ENCODE measurements at regions not wholly inside any gene's neighbourhood (a gene's known extent, or its start where the extent isn't known, plus 50 kb on each side); places are given as distances from the start of the nearest gene placed in this dataset.

DNA sequence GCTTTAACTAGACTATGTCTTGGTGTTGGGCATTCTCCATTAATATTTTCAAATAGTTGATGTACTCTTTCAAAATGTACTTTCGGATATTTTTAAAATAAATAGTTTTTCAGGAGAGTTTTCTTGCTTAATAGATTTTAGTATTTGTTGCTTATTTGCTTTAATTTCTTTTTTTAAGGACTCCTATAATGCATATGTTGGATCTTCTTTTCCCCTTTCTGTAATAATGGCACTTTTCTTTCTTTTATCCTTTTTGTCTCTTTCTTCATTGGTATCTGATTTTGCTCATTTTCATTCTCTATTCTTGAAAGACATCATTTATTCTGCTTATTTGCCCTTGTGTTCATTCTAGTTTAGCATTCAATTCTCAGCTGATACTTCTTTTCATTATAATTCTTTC, 791.6 kb downstream of the GALR1 start:
- H3K27ac Mint-ChIP-seq, result no peak overlapping the region
- TF ChIP-seq, protein P1, sequence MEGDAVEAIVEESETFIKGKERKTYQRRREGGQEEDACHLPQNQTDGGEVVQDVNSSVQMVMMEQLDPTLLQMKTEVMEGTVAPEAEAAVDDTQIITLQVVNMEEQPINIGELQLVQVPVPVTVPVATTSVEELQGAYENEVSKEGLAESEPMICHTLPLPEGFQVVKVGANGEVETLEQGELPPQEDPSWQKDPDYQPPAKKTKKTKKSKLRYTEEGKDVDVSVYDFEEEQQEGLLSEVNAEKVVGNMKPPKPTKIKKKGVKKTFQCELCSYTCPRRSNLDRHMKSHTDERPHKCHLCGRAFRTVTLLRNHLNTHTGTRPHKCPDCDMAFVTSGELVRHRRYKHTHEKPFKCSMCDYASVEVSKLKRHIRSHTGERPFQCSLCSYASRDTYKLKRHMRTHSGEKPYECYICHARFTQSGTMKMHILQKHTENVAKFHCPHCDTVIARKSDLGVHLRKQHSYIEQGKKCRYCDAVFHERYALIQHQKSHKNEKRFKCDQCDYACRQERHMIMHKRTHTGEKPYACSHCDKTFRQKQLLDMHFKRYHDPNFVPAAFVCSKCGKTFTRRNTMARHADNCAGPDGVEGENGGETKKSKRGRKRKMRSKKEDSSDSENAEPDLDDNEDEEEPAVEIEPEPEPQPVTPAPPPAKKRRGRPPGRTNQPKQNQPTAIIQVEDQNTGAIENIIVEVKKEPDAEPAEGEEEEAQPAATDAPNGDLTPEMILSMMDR (IDR thresholded peaks at IDR 0.05), result no peak
- H3K4me1 Mint-ChIP-seq, result no peaks in the 10 kb centered on the region
- H3K4me3 Mint-ChIP-seq, result no peak overlapping the region
- H3K9me3 Mint-ChIP-seq, result peaks cover 43% of the 10 kb centered on the region
- no peaks in the 10 kb centered on the region for H3K36me3 Mint-ChIP-seq (ENCODE audit: low read depth)
- no peak for DNase-seq
- peaks cover 5% of the 10 kb centered on the region for H3K27me3 Mint-ChIP-seq (ENCODE audit: low read depth, poor library complexity)

DNA sequence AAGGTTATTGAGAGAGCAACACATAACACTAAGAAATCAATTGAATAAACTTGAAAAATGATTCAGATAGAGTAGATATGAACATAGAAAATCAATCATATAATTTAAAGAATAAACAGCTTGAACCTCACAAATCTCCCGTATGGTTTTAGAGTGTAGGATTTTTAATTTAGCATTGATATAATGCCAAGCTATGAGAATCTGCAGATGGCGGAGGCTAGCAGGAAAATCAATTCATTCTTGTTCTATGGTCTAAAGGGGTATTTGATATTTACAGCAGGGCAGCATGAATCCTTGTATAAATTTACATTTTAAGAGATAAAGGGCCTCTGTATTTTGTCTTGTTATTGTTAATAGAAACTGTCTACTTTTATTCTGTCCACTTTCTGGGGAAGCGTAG, 797.0 kb downstream of the GALR1 start:
- Mint-ChIP-seq H3K27me3 (ENCODE audit: low read depth, poor library complexity) (peaks cover 14% of the 10 kb centered on the region), H3K9me3 (peaks cover 13% of the 10 kb centered on the region), H3K4me3 (no peak overlapping the region), H3K4me1 (no peaks in the 10 kb centered on the region), H3K27ac (no peak overlapping the region), H3K36me3 (ENCODE audit: low read depth) (no peaks in the 10 kb centered on the region)
- DNase-seq, result no peak
- TF ChIP-seq, protein P1 (IDR thresholded peaks at IDR 0.05), result no peak

DNA sequence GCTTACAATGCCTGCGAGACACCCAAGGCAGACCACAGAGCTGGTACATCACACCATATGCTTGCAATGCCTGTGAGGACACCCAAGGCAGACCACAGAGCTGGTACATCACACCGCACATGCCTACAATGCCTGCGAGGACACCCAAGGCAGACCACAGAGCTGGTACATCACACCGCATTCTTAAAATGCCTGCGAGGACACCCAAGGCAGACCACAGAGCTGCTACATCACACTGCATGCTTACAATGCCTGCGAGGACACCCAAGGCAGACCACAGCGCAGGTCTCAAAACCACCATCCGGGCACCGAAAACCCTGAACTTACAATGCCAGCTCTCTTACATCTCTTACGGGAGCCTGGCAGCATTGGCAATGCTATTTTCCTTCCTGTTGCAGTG, 799.6 kb downstream of the GALR1 start:
- no peaks in the 10 kb centered on the region for H3K9me3 Mint-ChIP-seq
- H3K36me3 Mint-ChIP-seq (ENCODE audit: low read depth), result no peaks in the 10 kb centered on the region
- no peak overlapping the region for H3K27ac Mint-ChIP-seq
- H3K4me1 Mint-ChIP-seq, result no peaks in the 10 kb centered on the region
- no peak overlapping the region for H3K4me3 Mint-ChIP-seq
- TF ChIP-seq, protein P1 (IDR thresholded peaks at IDR 0.05), result no peak
- H3K27me3 Mint-ChIP-seq (ENCODE audit: low read depth, poor library complexity), result peaks cover 12% of the 10 kb centered on the region
- DNase-seq, result no peak

DNA sequence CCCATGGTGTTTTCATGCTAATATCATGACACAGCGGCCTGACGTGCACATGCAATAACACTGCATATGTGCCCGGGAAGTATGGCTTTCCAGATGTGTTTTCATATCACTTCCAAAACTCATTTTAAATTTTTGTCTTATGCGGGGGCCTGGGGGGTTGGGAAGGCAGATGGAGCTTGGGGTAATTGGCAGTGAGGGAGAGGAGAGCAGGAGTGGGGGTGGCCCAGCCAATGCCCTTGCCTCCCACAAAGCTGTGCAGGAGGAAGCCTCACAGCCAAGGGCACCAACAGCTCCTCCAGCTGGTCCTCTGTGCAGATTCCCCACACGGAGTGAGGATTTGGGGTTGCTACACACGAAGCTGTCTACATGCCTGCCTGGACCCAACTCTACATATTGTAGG, 805.2 kb downstream of the GALR1 start:
- no peak for DNase-seq
- H3K36me3 Mint-ChIP-seq (ENCODE audit: low read depth), result no peaks in the 10 kb centered on the region
- no peaks in the 10 kb centered on the region for H3K9me3 Mint-ChIP-seq
- no peak overlapping the region for H3K4me3 Mint-ChIP-seq
- H3K4me1 Mint-ChIP-seq, result no peaks in the 10 kb centered on the region
- H3K27me3 Mint-ChIP-seq (ENCODE audit: low read depth, poor library complexity), result peaks cover 3% of the 10 kb centered on the region
- H3K27ac Mint-ChIP-seq, result no peak overlapping the region
- TF ChIP-seq, protein P1 (IDR thresholded peaks at IDR 0.05), result no peak

DNA sequence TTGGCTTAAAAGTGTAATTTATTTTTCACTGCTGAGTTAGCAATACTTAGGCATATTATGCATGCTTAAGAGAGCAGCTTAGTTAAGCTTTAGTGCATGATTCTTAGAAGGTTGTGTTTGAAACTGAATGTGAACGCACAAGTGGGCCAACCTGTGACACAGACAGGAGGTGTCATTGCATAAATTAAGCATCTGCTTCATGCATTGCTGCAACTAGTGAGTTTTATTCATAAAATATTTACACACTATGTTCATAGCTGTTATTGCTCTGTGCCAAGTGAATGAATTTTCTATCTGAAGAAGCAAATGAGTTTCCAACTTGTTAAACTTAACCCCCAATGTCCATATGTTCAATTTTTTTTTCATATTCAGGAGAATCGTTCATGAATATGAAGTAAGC, 806.4 kb downstream of the GALR1 start:
- no peak overlapping the region for H3K4me3 Mint-ChIP-seq
- no peaks in the 10 kb centered on the region for H3K36me3 Mint-ChIP-seq (ENCODE audit: low read depth)
- no peaks in the 10 kb centered on the region for H3K27me3 Mint-ChIP-seq (ENCODE audit: low read depth, poor library complexity)
- TF ChIP-seq, protein P1 (IDR thresholded peaks at IDR 0.05), result no peak
- no peaks in the 10 kb centered on the region for H3K4me1 Mint-ChIP-seq
- no peak for DNase-seq
- no peaks in the 10 kb centered on the region for H3K9me3 Mint-ChIP-seq
- H3K27ac Mint-ChIP-seq, result no peak overlapping the region

DNA sequence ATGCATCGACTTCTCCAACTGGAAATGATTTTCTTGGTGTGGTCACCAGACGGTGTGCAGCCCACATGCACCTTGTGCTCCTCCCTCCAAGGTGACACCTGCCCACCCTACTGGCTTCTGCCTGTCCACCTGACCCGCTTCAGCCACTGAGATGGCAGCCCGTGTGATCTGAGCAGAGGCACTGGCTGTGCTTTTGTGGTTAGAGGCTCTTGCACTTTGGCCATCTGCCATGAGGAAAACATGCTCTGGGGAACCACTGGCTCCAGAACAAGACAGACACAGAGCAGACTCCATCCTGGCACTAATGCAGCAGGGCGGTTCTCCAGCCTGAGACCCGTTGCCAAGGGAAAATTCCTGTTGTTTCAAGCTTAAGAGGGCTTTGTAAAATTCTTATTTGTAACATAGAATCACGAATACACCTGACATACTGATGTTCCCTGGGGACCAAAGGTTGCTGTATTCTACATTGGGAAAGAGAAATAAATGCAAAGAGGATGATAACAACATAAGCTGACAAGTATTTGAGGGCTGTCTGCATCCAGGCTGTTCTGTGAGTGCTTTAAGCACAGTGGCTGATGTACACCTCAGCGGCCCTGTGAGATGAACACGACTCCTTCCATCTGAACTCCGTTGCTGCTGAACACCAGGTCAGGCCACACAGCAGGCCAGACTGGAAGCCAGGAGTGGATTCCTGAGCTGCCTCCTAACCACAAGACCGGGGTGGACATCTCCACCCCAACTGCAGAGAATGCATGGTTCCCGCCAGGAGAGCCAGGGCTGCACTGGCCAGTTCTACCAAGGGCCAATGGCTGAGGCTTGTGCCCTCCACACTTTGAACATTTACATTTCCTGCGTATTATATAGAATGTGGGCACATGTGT, 820.4 kb downstream of the GALR1 start:
- no peak for DNase-seq
- Mint-ChIP-seq H3K27ac (no peak overlapping the region), H3K4me3 (no peak overlapping the region), H3K4me1 (peaks cover 28% of the 10 kb centered on the region), H3K9me3 (peaks cover 15% of the 10 kb centered on the region), H3K36me3 (ENCODE audit: low read depth) (no peaks in the 10 kb centered on the region), H3K27me3 (ENCODE audit: low read depth, poor library complexity) (peaks cover 4% of the 10 kb centered on the region)
- TF ChIP-seq, protein P1 (IDR thresholded peaks at IDR 0.05), result no peak
